Embryonic facial prominence (tissue), 1 donor: ENCODE measurements at regions not wholly inside any gene's neighbourhood (a gene's known extent, or its start where the extent isn't known, plus 50 kb on each side); places are given as distances from the start of the nearest gene placed in this dataset.
"Not testable (repeated sequence)": the region's sequence is repeated elsewhere in the genome, so short reads cannot be mapped to it uniquely, and the experiment has no call there.

Experiments used
- DNase-seq: peaks from one replicate; pipeline ENCODE4 v3.0.0-alpha.2; 2016; ENCODE audit errors: extremely low spot score

- no peak for DNase-seq
These were observed 792.8 kb downstream of the REEP3 start for GRCh38 chr10:64313967-64314366.

- DNase-seq = no peak
These were observed 795.2 kb downstream of the REEP3 start for GRCh38 chr10:64316416-64316815.

GRCh38 chr10:64316833-64317232, 795.6 kb downstream of the REEP3 start:
- DNase-seq = no peak

DNA sequence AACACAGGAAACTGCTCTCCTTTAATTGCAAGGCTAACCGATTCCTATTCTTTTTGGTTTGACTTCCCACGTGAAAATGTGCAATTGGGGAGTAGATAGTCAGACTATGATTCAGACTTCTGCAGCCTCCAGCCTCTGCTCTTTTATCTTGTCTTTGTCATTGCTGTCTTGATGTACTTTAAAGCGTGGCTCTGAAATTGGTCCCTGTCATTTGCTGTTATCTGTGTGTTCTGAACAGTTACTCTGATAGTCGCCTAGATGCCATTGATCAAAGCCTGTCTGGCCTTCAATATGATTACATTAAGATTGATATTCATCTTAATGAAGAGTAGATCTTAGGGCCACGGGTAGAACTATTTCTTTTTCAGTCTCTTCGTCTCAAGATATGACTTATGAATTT, 799.2 kb downstream of the REEP3 start:
- DNase-seq = no peak

DNA sequence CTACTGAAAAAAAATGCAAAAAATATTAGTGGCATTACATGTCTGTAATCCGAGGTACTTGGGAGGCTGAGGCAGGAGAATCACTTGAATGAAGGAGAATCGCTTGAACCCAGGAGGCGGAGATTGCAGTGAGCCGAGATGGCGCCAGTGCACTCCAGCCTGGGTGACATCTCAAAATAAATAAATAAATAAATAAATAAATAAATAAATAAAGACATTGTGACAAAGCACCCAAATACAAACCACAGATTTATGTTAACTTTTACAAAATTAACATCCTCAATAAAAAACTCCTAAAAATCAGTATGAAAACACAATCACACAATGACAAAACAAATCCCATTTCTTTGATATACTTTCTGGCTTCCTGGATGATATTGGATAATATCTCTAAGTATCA, 808.3 kb downstream of the REEP3 start:
- DNase-seq = no peak

DNA sequence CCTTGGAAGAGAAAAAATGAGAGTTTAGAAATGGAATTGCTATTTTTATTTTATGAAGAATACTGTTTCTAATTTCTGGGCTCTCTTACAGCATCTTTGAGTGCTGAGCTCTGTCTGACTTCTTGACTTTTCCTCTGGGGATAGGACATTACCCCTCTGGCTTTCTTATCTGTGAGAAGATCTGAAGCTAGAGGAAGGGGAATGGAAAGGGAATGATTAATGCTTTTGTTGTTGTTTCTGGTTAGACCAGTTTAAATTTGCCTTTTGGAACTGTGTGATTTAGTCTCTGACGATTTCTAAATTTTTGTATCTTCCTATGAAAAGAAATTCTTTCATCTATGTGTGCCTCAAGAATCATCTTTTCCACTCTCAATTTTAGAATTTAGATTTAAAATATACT, 811.4 kb downstream of the REEP3 start:
- DNase-seq = no peak

DNA sequence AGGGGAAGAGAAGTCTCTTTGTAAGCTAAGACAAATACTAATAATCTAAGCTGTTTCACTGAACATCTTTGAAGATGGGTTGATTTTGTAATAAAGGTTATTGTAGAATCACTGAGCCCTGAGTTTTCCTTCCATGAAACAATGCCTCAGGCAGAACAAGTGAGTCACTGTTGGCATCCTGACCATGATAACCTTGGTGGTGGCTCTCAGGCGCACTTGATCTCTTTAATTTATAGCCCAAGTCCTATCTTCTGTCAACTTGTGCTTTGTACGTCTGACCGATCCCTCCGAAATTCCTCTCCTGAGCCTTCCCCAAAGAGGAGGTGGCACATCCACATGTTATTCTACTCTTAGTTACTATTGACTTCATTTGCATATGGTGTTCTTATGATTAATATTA, 812.9 kb downstream of the REEP3 start:
- DNase-seq = no peak

DNA sequence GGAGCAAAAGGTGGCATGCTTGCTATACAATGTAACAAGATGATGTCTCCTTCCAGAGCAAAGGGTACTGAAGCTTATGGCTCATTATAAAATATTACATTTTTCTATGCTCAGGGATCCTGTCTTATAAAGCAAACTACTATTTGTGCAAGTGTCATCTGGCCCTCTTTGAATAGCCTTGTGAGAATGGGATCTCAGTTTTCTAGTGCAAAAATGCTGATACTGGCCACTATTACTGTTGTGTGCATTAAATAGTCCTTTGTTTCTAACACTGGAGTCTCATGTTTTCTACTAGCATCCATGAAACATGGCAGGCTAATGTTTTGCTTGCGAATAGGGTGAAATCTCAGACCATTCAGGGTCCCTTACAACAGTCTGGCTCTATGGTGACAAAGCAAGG, 823.0 kb downstream of the REEP3 start:
- no peak for DNase-seq

GRCh38 chr10:64345856-64346255, 824.7 kb downstream of the REEP3 start:
- no peak for DNase-seq

- no peak for DNase-seq
These were observed 825.2 kb downstream of the REEP3 start for GRCh38 chr10:64346389-64346788.

DNA sequence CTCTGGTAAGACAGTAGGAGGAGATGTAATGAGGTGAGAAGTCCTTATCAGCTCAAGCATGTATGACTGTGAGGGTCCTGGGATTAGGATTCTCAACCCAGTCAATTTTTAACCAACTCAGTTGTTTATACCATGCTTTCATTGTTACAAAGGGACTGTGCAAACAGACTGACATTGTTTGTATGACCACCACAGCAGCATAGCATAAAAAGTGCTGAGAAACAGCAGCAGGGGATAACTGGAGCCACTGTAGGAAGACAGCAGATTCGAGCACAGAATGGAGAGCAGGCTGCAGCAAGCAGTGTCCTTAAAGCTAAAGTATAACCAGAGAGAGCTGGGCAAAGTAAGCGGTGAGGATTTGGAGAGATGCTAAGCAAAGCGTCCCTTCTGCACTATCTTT, 829.5 kb downstream of the REEP3 start:
- DNase-seq = no peak

- DNase-seq = no peak
These were observed 837.7 kb downstream of the REEP3 start for GRCh38 chr10:64358907-64359306.

- not testable (repeated sequence) for DNase-seq
These were observed 839.0 kb downstream of the REEP3 start for GRCh38 chr10:64360240-64360639.

- no peak for DNase-seq
These were observed 842.5 kb downstream of the REEP3 start for GRCh38 chr10:64363687-64364086.

DNA sequence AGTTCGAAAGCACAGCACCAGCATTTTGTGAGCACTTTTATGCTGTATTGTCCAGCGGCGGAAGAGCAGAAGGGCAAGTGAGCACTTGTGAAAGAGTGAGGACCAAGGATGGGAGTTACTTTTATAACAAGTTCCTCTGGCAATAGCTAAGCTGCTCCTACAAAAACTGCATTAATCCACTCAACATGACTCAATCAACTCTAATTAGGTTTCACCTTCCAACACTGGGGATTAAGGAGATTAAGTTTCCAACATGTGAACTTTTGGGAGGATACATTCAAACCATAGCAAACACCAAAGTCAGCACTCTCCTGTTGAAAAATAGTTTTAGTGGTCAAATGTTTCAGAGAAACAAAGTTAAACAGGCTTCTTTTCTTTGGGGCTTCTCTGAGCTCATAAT, 844.5 kb downstream of the REEP3 start:
- DNase-seq = no peak

- DNase-seq = no peak
These were observed 847.1 kb downstream of the REEP3 start for GRCh38 chr10:64368298-64368697.

GRCh38 chr10:64369885-64370773, 848.9 kb downstream of the REEP3 start:
- DNase-seq = no peak

GRCh38 chr10:64374346-64374745, 853.1 kb downstream of the REEP3 start:
- no peak for DNase-seq

- DNase-seq = no peak
These were observed 855.0 kb downstream of the REEP3 start for GRCh38 chr10:64376167-64376566.

DNA sequence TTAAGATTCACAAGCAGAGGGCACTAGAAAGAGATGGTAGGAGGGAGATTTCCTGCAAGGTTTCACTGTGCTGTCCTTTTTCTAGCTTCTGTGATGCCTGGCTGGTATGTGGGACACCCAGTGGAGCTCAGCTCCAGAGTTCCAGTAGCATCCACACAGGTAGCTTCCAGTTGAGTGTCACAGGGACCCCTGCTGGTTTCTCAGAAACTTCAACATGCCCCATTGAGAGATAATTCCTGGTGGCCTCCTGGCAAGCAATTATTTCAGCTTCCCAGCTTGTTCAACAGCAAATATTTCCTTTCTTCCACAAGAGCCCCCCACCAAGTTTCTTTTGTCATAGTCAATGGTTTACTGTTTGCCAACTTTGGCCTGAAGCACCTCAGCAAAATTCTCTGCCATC, 858.7 kb downstream of the REEP3 start:
- no peak for DNase-seq

DNA sequence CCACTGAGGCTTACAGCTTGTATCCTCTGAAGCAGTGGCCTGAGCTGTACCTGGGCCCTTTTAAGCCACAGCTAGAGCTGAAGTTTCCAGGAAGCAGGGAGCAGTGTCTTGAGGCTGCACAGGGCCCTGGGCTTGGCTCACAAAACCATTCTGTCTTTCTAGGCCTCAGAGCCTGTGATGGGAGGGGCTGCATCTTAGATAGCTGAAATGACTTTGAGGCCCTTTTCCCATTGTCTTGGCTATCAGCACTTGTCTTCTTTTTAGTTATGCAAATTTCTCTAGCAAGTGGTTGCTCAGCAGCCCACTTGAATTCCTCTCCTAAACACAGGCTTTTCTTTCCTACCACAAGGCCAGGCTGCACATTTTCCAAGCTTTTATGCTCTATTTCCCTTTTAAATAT, 864.2 kb downstream of the REEP3 start:
- no peak for DNase-seq

- DNase-seq = no peak
These were observed 873.5 kb downstream of the REEP3 start for GRCh38 chr10:64394744-64395143.

DNA sequence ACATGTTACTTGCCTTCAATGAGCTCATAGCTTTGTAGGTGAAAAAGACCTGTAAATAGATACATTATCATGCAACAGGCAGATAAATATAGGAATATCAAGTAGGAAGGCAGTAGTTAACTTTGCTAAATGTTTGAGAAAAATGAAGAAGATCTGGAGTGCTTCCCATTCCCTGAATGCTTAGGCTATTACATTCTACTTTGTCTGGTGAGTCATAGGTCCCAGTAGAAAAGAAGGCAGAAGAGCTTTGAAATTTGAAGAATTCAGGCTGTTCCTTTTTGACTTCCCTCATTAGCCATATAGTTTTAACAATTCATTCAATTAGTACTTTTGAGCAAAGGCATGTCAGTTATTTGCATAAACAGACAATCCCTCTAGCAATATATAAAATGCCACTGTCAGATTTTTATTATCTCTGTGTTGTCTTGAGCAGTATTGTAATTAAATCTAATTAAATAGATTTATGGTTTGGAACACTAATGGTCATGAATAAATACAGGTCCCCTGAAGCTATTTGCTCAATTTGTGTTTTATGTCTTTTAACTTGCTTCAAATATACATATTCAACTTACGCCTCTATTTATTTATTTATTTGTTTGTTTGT, 875.0 kb downstream of the REEP3 start:
- no peak for DNase-seq
